Smooth muscle cell (in vitro differentiated cells): ENCODE measurements at regions not wholly inside any gene's neighbourhood (a gene's known extent, or its start where the extent isn't known, plus 50 kb on each side); places are given as distances from the start of the nearest gene placed in this dataset.

ENCODE experiments used
- DNase-seq: peaks from one replicate; lab custom pipeline; 2025; ENCODE audit not compliant: unreplicated experiment; lab: John Stamatoyannopoulos, UW
- H2AFZ ChIP-seq: fragments of 200-600 bp; sonication (generic); 2 replicates; pipeline ENCODE4 v1.6.0; 2016; ENCODE audit warnings: antibody characterized with exemption, low read depth, mild to moderate bottlenecking
- H3F3A ChIP-seq: fragments of 200-600 bp; sonication (generic); 2 replicates; pipeline ENCODE4 v1.6.0; 2017; ENCODE audit warnings: antibody characterized with exemption, low read depth
- H3K27ac ChIP-seq: fragments of 200-600 bp; sonication (generic); 2 replicates; pipeline ENCODE4 v1.5.1; 2016; ENCODE audit warnings: low read depth, mild to moderate bottlenecking
- H3K27me3 ChIP-seq: fragments of 200-600 bp; sonication (generic); 2 replicates; pipeline ENCODE4 v1.6.1; 2016; ENCODE audit warnings: low read depth, mild to moderate bottlenecking
- H3K36me3 ChIP-seq: fragments of 200-600 bp; sonication (generic); 2 replicates; pipeline ENCODE4 v1.5.1; 2016; ENCODE audit warnings: low read depth
- H3K4me1 ChIP-seq: fragments of 200-600 bp; sonication (generic); 2 replicates; pipeline ENCODE4 v1.5.1; 2016; ENCODE audit warnings: low read depth
- H3K4me2 ChIP-seq: fragments of 200-600 bp; sonication (generic); 2 replicates; pipeline ENCODE4 v1.6.0; 2016; ENCODE audit warnings: mild to moderate bottlenecking
- H3K4me3 ChIP-seq: fragments of 200-600 bp; sonication (generic); 2 replicates; pipeline ENCODE4 v1.5.1; 2016; ENCODE audit warnings: mild to moderate bottlenecking
- H3K79me2 ChIP-seq: fragments of 200-600 bp; sonication (generic); 2 replicates; pipeline ENCODE4 v1.6.0; 2016; ENCODE audit warnings: low read depth, mild to moderate bottlenecking
- H3K9ac ChIP-seq: fragments of 200-600 bp; sonication (generic); 2 replicates; pipeline ENCODE4 v1.6.0; 2016; ENCODE audit warnings: low read depth
- H3K9me3 ChIP-seq: fragments of 200-600 bp; sonication (generic); replicated peaks from 2 replicates; pipeline ENCODE4 v1.5.1; 2016; ENCODE audit warnings: low read depth
- H4K20me1 ChIP-seq: fragments of 200-600 bp; sonication (generic); 2 replicates; pipeline ENCODE4 v1.6.0; 2016; ENCODE audit warnings: low read depth
- WGBS: methylation state at CpG from one replicate; pipeline ENCODE4 v1.1.7; 2016; ENCODE audit warnings: low lambda C conversion rate; 5-methylcytosine and 5-hydroxymethylcytosine counted together
- TF ChIP-seq, protein P1 (sequence below): fragments of 200-600 bp; sonication (generic); IDR thresholded peaks from 2 replicates; pipeline ENCODE4 v1.5.1; 2017; ENCODE audit warnings: borderline replicate concordance, mild to moderate bottlenecking, antibody characterized with exemption; ENCODE audit not compliant: insufficient read depth, poor library complexity, severe bottlenecking

- Histone ChIP-seq H3K27ac (peak overlapping the region; percentile 70), H3K4me2 (peak overlapping the region; percentile 17), H3K9ac (no peak overlapping the region), H4K20me1 (no peaks in the 10 kb centered on the region), H3F3A (no peaks in the 10 kb centered on the region), H3K4me1 (peaks cover 5% of the 10 kb centered on the region), H3K36me3 (no peaks in the 10 kb centered on the region), H3K79me2 (no peaks in the 10 kb centered on the region), H2AFZ (no peak overlapping the region), H3K9me3 (no peaks in the 10 kb centered on the region), H3K4me3 (no peak overlapping the region), H3K27me3 (no peaks in the 10 kb centered on the region)
- 74% methylated on average over 8 of the region's 8 CpGs for WGBS
- no peak for DNase-seq
- TF ChIP-seq, protein P1, sequence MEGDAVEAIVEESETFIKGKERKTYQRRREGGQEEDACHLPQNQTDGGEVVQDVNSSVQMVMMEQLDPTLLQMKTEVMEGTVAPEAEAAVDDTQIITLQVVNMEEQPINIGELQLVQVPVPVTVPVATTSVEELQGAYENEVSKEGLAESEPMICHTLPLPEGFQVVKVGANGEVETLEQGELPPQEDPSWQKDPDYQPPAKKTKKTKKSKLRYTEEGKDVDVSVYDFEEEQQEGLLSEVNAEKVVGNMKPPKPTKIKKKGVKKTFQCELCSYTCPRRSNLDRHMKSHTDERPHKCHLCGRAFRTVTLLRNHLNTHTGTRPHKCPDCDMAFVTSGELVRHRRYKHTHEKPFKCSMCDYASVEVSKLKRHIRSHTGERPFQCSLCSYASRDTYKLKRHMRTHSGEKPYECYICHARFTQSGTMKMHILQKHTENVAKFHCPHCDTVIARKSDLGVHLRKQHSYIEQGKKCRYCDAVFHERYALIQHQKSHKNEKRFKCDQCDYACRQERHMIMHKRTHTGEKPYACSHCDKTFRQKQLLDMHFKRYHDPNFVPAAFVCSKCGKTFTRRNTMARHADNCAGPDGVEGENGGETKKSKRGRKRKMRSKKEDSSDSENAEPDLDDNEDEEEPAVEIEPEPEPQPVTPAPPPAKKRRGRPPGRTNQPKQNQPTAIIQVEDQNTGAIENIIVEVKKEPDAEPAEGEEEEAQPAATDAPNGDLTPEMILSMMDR: no peak
Observed at GRCh38 chr3:76442374-76442915, 597.5 kb upstream of the ROBO2 start.

- 82% methylated on average over 3 of the region's 3 CpGs for WGBS
- Histone ChIP-seq H3F3A (no peaks in the 10 kb centered on the region), H3K4me3 (no peak overlapping the region), H3K36me3 (no peaks in the 10 kb centered on the region), H3K27ac (no peak overlapping the region), H3K27me3 (no peaks in the 10 kb centered on the region), H2AFZ (no peak overlapping the region), H3K9ac (no peak overlapping the region), H3K9me3 (no peaks in the 10 kb centered on the region), H3K79me2 (no peaks in the 10 kb centered on the region), H3K4me2 (no peak overlapping the region), H4K20me1 (no peaks in the 10 kb centered on the region), H3K4me1 (no peaks in the 10 kb centered on the region)
- no peak for DNase-seq
- TF ChIP-seq, protein P1: no peak
Observed at GRCh38 chr3:76456322-76456721, 583.6 kb upstream of the ROBO2 start.

DNA sequence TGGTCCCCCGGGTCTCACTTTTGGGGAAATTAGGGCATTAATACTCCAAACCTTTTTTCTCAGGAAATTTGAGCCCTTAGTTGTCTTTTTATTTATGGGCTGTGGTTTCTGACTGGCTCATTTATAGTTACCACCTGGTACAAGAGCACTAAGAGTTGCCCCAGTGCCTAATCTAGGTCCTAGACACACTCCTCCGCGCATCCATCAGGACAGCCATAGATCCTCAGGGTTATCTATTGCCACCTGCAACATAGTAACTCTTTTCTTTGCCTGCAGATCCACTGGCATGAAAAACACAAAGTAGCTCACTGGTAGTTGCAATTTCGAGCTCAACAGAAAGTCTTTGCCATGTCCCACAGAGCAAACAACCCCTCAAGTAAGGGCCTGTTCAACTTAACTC is 576.4 kb upstream of the ROBO2 start:
- TF ChIP-seq, protein P1: no peak
- Histone ChIP-seq H3K9ac (no peak overlapping the region), H3K79me2 (no peaks in the 10 kb centered on the region), H3K27ac (no peak overlapping the region), H3K4me1 (no peaks in the 10 kb centered on the region), H4K20me1 (no peaks in the 10 kb centered on the region), H3K36me3 (no peaks in the 10 kb centered on the region), H3K4me3 (no peak overlapping the region), H3F3A (no peaks in the 10 kb centered on the region), H3K27me3 (no peaks in the 10 kb centered on the region), H3K9me3 (no peaks in the 10 kb centered on the region), H3K4me2 (no peak overlapping the region), H2AFZ (no peak overlapping the region)
- DNase-seq: no peak
- WGBS: 91% methylated on average over 4 of the region's 4 CpGs

- H3K4me3 ChIP-seq: no peak overlapping the region
- H3K4me2 ChIP-seq: peak overlapping the region; percentile 43
- no peaks in the 10 kb centered on the region for H3K79me2 ChIP-seq
- H3K9me3 ChIP-seq: no peaks in the 10 kb centered on the region
- DNase-seq: no peak
- H3K27ac ChIP-seq: peak overlapping the region; percentile 75
- H3K27me3 ChIP-seq: no peaks in the 10 kb centered on the region
- H4K20me1 ChIP-seq: no peaks in the 10 kb centered on the region
- no peaks in the 10 kb centered on the region for H3F3A ChIP-seq
- TF ChIP-seq, protein P1: no peak
- no peaks in the 10 kb centered on the region for H3K4me1 ChIP-seq
- no peaks in the 10 kb centered on the region for H3K36me3 ChIP-seq
- H3K9ac ChIP-seq: no peak overlapping the region
- WGBS: 36% methylated on average over 2 of the region's 2 CpGs
- H2AFZ ChIP-seq: peak overlapping the region; percentile 11
Observed at GRCh38 chr3:76470285-76470684, 569.6 kb upstream of the ROBO2 start.
